ENCODE measurements at regions not wholly inside any gene's neighbourhood (a gene's known extent, or its start where the extent isn't known, plus 50 kb on each side); places are given as distances from the start of the nearest gene placed in this dataset.

DNA sequence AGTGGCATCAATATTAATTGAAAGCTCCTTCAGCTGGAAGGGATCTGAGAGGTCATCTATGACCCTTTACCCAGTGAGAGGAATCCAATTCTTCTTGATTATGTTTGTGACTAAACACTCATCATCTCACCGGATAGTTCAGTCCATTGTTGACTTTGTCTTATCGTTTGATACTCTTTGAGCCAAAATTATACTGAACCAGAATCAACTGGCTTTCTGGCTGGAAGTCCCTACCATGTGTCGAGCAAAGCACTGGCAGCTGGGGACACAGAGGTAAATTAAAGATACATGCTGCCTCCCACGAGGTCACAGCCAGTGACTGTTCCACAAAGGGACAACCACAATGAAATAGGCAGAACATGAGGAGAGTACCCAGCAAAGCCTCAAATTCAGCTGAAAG, 91.4 kb upstream of the FHL2 start:
- no peak for TF ChIP-seq CTCF (IDR thresholded peaks at IDR 0.05; ENCODE audit: borderline replicate concordance, extremely low read depth, low read length, poor library complexity, severe bottlenecking)
- TF ChIP-seq EZH2 (IDR thresholded peaks at IDR 0.05; ENCODE audit: borderline replicate concordance, low read depth, low read length, severe bottlenecking) = no peak
